Lower leg skin (tissue), 3 donors: ENCODE measurements at regions not wholly inside any gene's neighbourhood (a gene's known extent, or its start where the extent isn't known, plus 50 kb on each side); places are given as distances from the start of the nearest gene placed in this dataset.

ENCODE experiments used
- CTCF ChIP-seq, 3 donors: fragments of 450-650 bp; IDR thresholded peaks; one replicate each; pipeline ENCODE4 v1.5.1; 2016; ENCODE audit warnings: antibody characterized with exemption in 3 of 3, mild to moderate bottlenecking in 3 of 3, moderate library complexity in 2 of 3
- POLR2A ChIP-seq, 2 donors: fragments of 450-650 bp; IDR thresholded peaks; one replicate each; pipeline ENCODE4 v1.6.1; 2016 to 2017; ENCODE audit warnings: antibody characterized with exemption in 2 of 2, mild to moderate bottlenecking in 1 of 2, moderate library complexity in 1 of 2

GRCh38 chr16:64149756-64150155 lies 972.1 kb downstream of the CDH11 start:
- TF ChIP-seq CTCF (IDR thresholded peaks at IDR 0.05): no peak
- TF ChIP-seq POLR2A (IDR thresholded peaks at IDR 0.05): no peak
